Thyroid gland (tissue), 4 donors: ENCODE measurements at regions not wholly inside any gene's neighbourhood (a gene's known extent, or its start where the extent isn't known, plus 50 kb on each side); places are given as distances from the start of the nearest gene placed in this dataset.

ENCODE experiments used
- CTCF ChIP-seq, 6 experiments: fragments of 200-600 bp in 3 of 6; fragments of 450-650 bp in 3 of 6; sonication (generic) in 3 of 6; IDR thresholded peaks; one replicate each; pipeline ENCODE4 v1.5.1; 2016 to 2019; ENCODE audit warnings: antibody characterized with exemption in 6 of 6, mild to moderate bottlenecking in 2 of 6, inconsistent platforms in 1 of 6, moderate library complexity in 1 of 6
- POLR2A ChIP-seq, 2 donors: fragments of 450-650 bp; IDR thresholded peaks; one replicate each; pipeline ENCODE4 v1.6.1; 2017; ENCODE audit warnings: antibody characterized with exemption in 2 of 2, mild to moderate bottlenecking in 2 of 2, moderate library complexity in 1 of 2

DNA sequence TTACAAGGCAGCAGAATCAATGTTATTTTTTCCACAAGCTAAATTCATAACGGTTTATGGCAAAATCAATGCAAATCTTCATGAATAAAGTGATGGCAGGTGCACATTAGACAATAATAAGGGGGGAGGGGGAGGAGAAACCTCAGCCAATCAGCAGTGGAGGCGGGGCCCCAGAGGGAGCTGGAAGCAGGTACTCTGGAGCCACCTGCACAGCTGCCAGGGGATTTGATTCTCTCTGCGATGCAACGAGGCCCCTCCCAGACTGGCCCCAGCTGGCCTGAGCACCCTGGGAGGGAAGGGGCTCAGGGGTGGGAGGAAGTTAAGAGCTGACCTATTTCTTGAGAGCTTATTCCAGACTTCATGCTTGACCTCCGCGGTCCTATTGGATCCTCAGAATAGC lies 127.8 kb upstream of the IGSF21 start:
- TF ChIP-seq CTCF (IDR thresholded peaks at IDR 0.05), result no peak
- no peak for TF ChIP-seq POLR2A (IDR thresholded peaks at IDR 0.05)
